ENCODE measurements at regions not wholly inside any gene's neighbourhood (a gene's known extent, or its start where the extent isn't known, plus 50 kb on each side); places are given as distances from the start of the nearest gene placed in this dataset.

DNA sequence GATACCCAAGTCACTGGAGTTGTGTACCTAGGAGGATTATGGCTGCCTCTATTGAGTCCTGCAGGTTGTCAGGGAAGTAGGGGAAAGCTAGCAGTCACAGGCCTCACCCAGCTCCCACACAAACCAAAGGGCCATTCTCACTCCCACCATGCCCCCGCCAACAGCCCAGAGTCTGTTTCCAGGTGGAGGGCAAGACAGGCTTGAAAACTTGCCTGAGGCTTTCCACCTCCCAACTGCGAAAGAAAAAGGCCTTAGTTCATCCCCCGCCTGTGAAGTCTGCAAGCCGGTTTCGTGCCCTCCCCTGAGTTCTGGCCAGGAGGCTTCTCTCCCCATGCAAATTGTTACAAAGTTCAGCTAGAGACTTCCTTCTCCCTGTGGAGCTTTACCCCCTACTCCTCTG lies 270.3 kb downstream of the TXNL1 start:
- TF ChIP-seq, protein P1, sequence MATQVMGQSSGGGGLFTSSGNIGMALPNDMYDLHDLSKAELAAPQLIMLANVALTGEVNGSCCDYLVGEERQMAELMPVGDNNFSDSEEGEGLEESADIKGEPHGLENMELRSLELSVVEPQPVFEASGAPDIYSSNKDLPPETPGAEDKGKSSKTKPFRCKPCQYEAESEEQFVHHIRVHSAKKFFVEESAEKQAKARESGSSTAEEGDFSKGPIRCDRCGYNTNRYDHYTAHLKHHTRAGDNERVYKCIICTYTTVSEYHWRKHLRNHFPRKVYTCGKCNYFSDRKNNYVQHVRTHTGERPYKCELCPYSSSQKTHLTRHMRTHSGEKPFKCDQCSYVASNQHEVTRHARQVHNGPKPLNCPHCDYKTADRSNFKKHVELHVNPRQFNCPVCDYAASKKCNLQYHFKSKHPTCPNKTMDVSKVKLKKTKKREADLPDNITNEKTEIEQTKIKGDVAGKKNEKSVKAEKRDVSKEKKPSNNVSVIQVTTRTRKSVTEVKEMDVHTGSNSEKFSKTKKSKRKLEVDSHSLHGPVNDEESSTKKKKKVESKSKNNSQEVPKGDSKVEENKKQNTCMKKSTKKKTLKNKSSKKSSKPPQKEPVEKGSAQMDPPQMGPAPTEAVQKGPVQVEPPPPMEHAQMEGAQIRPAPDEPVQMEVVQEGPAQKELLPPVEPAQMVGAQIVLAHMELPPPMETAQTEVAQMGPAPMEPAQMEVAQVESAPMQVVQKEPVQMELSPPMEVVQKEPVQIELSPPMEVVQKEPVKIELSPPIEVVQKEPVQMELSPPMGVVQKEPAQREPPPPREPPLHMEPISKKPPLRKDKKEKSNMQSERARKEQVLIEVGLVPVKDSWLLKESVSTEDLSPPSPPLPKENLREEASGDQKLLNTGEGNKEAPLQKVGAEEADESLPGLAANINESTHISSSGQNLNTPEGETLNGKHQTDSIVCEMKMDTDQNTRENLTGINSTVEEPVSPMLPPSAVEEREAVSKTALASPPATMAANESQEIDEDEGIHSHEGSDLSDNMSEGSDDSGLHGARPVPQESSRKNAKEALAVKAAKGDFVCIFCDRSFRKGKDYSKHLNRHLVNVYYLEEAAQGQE (IDR thresholded peaks at IDR 0.05; ENCODE audit: insufficient read depth in 1 of 2, low read depth in 2 of 2, low read length in 2 of 2): no peak
- no peak for TF ChIP-seq SIN3A (IDR thresholded peaks at IDR 0.05; ENCODE audit: borderline replicate concordance, insufficient read depth, low read length)
- TF ChIP-seq POLR2AphosphoS5 (IDR thresholded peaks at IDR 0.05; ENCODE audit: low read depth, low read length): no peak

All from PFSK-1 (cell line).